ENCODE measurements at regions not wholly inside any gene's neighbourhood (a gene's known extent, or its start where the extent isn't known, plus 50 kb on each side); places are given as distances from the start of the nearest gene placed in this dataset.
"Not testable (repeated sequence)": the region's sequence is repeated elsewhere in the genome, so short reads cannot be mapped to it uniquely, and the experiment has no call there.

DNA sequence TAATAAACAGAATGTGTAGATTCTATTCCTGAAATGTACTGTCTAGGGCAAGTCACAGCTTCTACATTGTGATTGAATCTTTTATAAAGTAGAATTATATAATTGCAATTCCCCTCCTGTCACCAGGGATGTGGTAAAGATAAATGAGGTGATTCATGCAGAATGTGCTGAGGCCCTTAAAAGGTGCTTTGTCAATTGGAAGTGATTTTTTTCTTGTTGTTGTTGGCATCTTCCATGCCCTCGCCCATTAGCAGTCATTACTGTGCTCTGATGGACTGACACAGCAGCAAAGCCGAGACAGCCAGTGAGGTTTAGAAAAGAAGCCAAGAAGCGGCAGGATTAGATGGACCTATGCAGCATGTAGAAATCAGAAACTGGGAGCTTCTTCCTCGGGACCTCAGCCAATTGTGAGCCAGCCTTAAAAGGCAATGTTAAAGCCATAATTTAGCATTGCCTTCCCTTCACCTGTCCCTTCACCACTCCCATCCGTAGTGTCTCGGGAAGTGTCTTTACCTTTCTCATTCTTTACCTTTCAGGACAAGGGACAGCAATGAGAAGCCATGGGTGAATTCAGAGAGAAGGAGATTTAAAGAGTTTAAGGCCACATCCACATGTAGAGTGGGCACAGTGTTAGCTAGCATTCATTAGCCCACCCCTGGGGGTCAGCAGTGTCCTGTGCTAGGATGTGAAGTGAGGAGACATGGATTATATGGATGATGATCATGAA lies 257.8 kb downstream of the PLK2 start:
- DNase-seq (ENCODE audit: low spot score): no peak

DNA sequence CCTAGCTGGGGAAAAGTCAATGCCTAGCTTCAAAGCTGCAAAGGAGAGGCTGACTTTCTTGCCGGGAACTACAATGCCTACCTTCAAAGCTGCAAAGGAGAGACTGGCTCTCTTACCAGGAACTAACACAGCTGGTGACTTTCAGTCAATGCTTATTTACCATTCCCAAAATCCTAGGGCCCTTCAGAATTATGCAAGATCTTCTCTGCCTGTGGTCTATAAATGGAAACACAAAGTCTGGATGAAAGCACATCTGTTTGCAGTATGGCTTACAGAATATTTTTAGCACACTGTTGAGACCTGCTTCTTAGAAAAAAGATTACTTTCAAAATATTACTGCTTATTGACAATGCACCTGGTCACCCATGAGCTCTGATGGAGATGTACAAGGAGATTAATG lies 259.4 kb downstream of the PLK2 start:
- DNase-seq (ENCODE audit: low spot score): no peak

DNA sequence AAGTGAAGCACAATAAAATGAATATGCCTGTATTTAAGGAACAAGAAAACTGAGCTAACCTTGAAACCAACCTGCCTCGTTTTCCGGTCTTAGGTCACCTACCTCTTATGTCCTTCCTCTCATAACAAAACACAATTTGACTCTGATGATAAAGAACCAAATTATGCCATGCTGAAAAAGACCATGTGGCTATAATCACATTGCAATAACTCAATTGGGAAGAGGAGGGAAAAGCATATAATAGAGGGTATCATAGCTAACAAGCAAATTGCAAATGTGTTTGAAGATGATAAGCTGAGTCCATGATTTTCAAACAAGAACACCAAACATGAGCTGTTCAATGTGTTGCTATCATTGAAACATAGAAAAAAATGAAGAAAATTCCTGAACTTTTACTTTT lies 260.8 kb downstream of the PLK2 start:
- no peak for DNase-seq (ENCODE audit: low spot score)

DNA sequence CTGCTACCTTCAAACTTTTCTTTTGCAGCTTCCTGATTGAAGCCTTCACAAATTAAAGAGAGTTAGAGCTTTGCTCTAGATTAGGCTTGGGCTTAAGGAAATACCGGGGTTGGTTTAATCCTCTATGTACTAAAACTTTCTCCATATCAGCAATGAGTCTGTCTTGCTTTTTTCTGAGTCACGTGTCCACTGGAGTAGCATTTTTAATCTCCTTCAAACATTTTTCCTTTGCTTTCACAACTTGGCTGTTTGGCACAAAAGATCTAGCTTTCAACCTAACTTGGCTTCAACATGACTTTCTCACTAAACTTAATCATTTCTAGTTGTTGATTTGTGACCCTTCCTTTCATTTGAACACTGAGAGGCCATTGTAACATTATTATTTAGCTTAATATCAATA lies 261.6 kb downstream of the PLK2 start:
- no peak for DNase-seq (ENCODE audit: low spot score)

DNA sequence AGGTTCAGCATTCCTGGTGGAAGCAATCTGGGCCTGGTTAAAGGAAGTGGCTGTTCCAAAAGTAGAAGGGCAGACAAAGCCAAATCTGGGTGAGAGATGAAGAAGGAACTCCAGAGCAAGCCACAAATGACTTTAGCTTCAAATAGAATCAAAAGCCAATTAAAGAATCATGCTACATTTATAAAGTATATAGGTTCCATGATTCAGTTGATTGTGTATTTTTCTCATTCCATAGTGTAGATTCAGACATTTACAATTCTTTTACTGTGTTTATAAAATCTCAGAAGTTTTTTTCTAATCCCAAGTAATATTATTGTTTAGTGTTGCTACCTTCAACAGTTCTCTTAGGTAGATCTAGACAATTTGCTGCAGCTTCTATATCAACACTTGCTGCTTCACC lies 262.0 kb downstream of the PLK2 start:
- DNase-seq (ENCODE audit: low spot score): no peak

DNA sequence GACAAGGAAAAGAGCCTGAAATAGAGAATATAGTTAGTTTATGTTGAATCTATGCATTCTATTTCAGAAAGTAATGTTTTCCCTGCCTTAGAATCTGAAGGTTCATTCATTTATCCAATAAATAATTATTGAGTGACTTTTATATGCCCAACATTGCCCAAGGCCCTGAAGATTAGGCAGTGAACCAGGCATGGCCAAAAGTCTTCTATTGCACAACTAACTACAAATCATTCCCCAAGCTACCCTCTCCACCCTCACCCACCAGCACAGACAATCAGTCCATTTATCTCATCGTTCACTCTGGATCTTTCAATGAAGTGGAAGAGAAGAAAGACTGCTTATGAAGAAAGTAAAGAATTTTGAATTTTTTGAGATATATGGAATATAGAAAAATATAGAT lies 268.4 kb downstream of the PLK2 start:
- DNase-seq (ENCODE audit: low spot score): no peak

DNA sequence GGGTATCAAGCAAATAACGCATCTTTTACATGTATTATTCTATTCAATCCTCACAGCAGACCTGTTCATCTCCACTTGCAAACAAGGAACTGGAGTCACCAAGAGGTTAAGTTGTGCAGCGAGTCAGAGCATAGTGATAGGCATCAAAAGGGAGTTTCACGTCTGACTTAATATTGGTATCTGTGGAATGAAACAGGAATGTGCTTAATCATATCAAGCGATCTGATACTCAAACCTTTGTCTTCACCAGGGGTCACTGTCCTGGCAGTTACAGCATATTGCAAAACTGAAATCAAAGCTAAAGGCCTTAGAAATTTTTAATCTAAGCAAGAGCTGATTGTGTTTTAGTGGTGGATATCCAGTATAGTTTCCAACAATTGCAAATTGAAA lies 271.6 kb downstream of the PLK2 start:
- no peak for DNase-seq (ENCODE audit: low spot score)

DNA sequence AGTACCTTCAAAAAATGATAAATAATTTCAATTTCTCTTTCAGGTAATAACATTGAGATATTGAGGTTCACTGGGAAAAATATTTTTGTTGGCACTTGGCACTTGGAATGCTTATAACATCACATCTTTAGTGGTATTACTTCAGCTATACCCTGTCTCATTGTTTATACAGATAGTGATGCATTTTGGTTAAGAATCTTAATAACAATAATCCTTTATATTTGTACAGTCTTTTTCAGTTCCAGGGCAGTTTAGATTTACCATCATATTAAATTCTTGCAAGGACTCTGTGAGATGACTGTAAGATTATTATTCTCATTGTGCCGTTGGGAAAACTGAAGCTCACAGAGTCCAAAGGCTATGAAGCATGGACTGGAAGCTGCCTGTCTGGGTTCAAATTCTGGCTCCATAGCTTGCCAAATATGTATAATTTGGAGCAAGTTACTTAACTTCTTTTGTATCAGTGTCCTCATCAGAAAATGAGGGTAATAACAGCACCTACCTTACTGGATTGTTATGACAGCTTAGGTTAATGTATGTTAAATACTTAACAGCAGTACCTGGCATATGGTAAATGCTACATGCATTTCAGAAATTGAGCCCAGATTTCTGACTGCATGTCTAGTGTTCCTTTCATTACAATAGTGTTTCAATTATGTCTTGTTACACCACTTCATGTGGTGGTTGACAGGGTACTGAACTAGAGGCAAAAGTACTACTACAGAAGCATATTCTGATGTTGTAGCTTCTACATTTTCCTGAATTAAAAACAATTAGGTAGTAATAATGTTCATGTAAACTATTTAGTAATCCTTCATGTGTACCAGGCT lies 272.2 kb downstream of the PLK2 start:
- no peak for DNase-seq (ENCODE audit: low spot score)

DNA sequence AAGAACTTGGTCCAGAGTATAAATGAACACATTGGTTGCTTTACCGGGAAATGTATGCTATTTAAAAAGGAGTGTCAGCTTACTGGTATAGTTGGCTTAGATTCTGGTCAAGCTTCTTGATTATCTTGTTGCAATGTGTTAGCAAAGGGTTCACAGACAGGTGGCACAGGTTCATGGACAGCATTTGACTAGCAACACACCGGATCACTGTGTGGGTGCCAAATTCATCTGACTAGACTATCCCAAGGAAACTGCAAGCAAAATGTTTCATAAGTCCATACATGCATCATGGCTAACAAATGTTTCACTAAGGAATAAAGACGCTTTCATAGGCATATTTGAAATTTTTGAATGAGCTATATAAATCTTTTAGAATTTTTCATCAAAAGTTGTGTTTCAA lies 274.1 kb downstream of the PLK2 start:
- DNase-seq (ENCODE audit: low spot score): no peak

DNA sequence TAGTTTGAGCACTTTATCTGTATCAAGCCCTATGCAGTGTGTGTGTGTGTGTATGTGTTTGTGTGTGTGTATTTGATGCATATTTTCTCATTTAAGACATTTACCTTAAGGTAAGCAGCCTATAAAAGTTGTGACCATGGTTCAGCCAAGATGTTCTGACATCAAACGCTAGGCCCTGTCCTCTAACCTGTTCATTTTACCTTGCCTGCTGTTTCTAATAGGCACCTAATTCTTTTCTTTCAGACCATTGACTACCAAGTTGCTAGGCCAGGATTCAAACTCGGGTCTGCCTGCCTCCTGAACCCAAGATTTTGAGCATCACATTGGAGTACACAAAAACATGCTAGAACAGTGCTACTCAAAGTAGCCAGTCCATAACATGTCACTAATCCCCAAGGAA lies 274.5 kb downstream of the PLK2 start:
- no peak for DNase-seq (ENCODE audit: low spot score)

DNA sequence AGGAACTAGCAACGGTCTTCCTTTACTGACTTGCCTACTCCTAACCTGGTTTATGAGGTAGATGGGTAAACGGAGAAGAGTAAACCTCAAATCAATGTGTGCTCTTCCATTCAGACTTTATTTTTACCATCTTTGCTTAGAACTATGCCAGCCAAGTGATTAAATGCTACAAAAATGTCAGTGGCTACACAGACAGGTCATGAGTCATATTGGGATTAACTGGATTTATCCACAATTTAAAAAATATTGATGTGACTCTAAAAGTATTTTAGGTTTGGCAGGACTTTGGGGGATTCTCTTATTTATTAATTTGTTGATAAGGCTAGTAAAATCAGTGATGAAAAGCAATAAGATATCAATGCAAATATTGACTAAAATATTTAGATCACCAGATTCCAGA lies 275.0 kb downstream of the PLK2 start:
- DNase-seq (ENCODE audit: low spot score): no peak

DNA sequence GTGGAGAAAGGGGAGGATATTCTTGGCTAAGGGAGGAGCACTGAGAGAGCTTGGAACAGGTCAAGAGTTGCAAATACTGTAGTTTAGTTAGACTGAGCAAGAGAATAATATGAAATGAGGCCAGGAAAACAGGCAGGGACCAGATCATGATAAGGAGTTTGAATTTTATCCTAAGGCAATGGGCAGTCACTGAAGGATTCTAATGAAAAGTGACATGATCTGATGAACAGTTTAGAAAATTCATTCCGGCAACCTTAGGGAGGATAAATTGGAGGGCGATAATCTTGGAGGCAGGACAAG lies 276.1 kb downstream of the PLK2 start:
- no peak for DNase-seq (ENCODE audit: low spot score)

DNA sequence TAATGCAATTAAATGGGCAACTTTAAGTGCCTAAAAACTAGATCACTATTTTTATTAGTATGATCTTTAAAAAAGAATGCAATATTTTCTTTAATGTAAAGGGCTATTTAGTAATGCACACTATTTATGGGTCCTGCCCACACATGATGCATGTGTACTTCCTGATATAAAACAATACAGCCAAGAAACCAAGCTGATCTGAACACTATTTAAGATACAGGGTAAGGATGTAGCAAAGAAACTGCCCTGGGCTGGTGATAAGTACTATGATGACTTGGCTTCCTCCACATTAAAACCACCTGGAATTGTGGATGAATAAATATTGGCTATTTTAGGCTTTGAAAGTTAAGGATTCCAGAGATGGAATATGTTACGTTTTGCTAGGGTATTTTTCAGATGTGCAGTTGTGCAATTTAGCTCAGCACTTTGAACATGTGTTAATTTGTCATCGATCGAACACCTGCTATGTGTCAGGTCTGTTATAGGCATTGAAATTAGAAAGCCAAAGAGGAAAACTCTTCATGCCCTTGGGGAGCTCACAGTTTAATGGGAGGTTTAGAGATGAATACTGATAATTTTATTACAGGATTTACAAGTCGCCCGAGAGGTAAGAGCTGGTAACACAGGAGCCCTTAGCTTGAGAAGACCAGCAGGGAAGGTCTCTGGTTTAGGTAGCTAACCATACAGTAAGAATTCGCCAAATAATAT lies 276.7 kb downstream of the PLK2 start:
- no peak for DNase-seq (ENCODE audit: low spot score)

DNA sequence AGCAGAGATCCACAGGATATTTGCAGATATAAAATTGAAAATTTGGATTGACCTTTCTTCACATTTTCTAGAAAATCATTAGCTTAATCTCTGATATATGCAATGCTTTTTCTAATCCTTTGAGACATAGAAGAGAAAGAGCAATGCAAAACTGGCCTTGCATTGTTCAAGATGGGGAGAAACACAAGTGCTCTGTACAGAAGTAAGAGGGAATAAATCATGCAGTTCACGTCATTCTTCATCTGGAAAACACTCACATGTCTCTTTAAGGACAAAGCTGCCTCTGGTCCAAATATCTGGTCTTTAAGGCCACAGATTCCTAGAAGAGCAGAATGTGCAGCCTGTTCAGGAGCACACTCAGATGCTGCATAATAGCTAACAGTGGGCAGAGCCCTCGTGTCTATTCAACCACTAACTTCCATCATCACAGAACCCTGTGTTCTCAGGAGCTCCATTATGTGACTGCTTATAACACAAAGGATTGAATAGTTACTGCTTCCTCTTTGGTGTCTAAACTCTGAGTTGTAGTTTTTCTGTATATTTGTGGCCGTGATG lies 277.5 kb downstream of the PLK2 start:
- no peak for DNase-seq (ENCODE audit: low spot score)

DNA sequence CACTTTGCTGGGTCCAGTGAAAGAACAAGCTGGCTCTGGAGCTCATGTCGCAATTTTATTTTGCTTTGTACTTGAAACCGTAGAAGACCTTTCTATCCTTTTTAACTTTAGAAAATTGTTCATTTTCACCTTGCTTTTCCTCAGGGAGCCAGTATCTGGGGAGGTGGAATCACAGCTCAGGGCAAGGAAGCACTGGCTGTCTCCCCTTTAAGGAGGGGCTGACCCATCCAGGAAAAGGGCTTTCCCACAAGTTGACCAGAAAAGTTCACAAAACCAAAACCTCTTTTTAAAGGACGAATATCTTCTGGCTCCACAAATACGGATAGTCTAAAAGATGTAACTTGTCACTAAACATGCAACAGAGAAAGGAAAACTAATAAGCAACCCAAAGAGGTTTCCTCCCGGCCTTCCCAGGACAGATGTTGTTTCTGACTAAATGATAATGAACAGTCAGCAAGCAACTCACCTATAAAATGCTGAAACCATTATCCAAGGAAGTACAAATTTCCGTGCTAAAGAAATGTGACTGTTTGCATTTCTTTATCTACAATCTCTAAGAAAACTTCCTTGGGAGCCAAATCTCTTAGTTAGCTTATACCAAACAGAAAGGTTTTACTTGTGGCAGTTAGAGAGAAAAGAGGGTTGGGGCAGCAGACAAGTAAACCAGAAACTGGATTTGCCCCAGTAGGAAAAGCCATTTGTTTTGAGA lies 278.2 kb downstream of the PLK2 start:
- no peak for DNase-seq (ENCODE audit: low spot score)

DNA sequence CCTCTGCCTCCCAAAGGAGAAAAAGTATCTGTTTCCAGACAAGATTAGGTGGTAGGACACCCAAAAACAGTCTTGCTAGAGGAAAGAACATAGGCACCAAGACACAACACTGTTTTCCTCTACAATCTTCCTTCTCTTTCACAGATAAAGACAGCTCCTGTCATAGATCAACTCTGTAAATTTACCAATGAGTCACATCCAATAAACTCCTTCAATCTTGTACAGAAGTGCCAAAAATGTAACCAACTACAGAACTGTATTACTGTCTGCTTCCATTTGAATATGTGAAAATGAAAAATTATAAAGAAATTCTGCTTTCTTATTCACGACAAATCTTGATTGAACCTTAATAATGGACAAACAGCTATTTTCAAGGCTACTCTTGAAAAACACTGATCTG lies 286.9 kb downstream of the PLK2 start:
- DNase-seq (ENCODE audit: low spot score): no peak

DNA sequence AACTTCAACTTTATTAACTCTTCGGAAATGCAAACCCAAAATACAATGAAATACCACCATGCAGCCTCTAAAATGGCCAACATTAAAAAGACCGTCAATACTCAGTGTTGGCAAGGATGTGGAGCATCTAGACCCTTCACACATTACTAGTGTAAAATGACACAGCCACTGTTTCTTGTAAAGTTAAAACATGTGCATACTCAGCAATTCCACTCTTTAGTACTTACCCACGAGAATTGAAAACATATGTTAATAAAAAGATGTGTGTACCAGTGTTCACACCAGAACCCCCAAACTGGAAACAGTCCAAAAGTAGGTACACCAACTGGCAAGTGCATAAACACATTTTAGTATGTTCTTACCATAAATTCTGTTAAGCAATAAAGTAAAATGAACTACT lies 294.7 kb downstream of the PLK2 start:
- DNase-seq (ENCODE audit: low spot score): no peak

DNA sequence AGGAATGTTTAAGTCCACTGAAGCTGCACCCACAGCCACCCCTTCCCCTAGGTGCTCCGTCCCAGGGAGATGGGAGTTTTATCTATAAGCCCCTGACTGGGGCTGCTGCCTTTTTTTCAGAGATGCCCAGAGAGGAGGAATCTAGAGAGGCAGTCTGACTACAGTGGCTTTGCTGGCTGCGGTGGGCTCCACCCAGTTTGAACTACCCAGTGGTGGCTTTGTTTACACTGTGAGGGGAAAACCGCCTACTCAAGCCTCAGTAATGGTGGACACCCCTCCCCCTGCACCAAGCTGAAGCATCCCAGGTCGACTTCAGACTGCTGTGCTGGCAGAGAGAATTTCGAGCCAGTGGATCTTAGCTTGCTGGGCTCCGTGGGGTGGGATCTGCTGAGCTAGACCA lies 298.0 kb downstream of the PLK2 start:
- DNase-seq (ENCODE audit: low spot score): not testable (repeated sequence)

DNA sequence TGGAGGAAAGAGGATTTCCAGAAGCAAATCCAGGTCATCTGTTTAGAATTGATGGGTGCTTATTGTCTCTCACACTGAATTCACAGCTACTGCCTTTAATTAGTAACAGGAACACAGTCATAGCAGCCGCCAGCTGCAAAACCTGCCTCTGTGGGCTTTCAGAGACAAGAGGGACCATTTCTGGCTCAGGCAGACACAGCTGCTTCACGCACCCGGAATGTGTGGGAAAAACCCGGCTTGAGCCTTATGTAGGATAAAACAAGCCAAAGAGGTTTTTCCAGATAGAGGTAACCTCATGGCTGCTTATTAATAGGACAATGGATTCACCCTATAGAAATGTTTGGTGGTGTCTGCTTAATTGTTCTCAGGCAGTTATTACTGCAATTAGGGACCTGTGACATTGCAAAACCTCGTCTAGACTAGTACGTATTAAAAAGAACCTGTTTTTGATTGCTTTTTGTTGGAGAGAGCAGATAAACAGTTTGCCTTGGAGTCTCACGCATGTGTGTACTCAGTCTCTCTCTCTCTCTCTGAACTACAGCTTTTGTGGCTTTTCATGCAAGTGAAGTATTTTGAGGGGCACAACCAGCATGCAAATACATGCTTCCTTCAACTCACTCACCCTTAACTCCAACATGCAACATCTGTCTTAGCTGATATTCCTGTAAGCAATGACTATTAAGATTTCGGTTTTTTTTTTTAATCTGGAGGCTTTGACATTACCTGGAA lies 302.7 kb downstream of the PLK2 start:
- no peak for DNase-seq (ENCODE audit: low spot score)

DNA sequence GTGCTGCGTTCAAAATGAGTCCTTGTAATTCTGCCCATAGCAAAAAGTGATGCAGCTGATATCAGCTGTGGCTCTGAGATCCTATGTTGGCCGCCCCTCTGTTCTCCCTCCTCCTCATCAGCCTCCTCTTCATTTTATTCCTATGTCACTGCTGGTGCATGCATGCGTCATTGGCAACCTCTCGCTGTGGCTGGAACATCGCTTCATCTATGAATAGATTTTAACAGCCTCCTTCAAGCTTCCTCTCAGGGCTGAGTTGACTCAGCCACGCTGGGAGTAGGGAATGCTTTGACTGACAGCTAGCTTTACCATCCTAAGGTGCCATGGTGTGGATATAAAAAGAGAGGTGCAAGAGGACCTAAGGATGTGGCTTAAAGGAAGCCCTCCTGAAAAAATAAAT lies 303.5 kb downstream of the PLK2 start:
- DNase-seq (ENCODE audit: low spot score): no peak

DNA sequence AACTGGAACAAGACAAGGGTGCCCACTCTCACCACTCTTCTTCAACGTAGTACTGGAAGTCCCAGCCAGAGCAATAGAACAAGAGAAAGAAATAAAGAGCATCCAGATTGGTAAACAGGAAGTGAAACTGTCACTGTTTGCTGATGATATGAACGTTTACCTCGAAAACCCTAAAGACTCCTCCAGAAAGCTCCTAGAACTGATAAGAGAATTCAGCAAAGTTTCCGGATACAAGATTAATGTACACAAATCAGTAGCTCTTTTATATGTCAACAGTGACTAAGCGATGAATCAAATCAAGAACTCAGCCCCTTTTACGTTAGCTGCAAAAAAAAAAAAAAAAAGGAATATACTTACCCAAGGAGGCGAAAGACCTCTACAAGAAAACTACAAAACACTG lies 306.6 kb downstream of the PLK2 start:
- no peak for DNase-seq (ENCODE audit: low spot score)

DNA sequence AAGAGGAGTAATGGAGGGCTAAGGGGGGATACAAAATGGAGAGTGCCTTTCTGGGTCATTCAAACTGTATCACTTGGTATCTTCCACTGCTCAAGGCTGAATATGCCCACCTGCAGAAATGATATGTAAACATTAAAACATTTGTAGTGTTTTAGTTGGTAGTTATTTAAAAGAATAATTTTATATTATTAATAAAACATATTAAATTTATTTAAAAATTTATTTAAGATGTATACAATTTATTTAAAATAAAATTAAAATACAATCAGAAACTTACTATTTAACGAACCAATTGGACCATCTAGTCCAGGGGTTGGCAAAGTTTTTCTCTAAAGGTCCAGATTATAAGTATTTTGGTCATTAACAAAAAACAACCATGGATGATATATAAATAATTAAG lies 308.5 kb downstream of the PLK2 start:
- no peak for DNase-seq (ENCODE audit: low spot score)

Data from cerebellar cortex (tissue), 1 donor.